Body of pancreas (tissue), 4 donors: ENCODE measurements at regions not wholly inside any gene's neighbourhood (a gene's known extent, or its start where the extent isn't known, plus 50 kb on each side); places are given as distances from the start of the nearest gene placed in this dataset.

Source experiments
- ATAC-seq: fragments of 150-250 bp; one replicate; pipeline ENCODE4 v1.9.1; 2016
- DNase-seq, 4 donors: peaks; one replicate each; pipeline ENCODE4 v3.0.0-alpha.2; 2019
- H3K27ac ChIP-seq, 4 donors: fragments of 200-600 bp; sonication (generic); 1 replicate in 3 of 4; 2 replicates in 1 of 4; pipeline versions ENCODE4 v1.5.1 to v1.6.1; 2016 to 2019; ENCODE audit warnings: mild to moderate bottlenecking in 1 of 4, mixed read lengths in 1 of 4, moderate library complexity in 1 of 4
- H3K27me3 ChIP-seq, 2 donors: fragments of 200-600 bp; sonication (generic); one replicate each; pipeline ENCODE4 v1.6.0; 2016; ENCODE audit warnings: mild to moderate bottlenecking in 1 of 2
- H3K36me3 ChIP-seq, 2 donors: fragments of 200-600 bp; sonication (generic); replicated peaks in 1 of 2; 2 replicates each; pipeline ENCODE4 v1.5.1; 2016; ENCODE audit warnings: low read depth in 2 of 2; ENCODE audit not compliant: insufficient read depth in 1 of 2
- H3K4me1 ChIP-seq: fragments of 200-600 bp; sonication (generic); one replicate; pipeline ENCODE4 v1.6.0; 2016
- H3K4me3 ChIP-seq, 2 donors: fragments of 200-600 bp; sonication (generic); 1 replicate in 1 of 2; 2 replicates in 1 of 2; pipeline ENCODE4 v1.5.1; 2016 to 2019
- H3K9me3 ChIP-seq, 3 donors: fragments of 200-600 bp; sonication (generic); 1 replicate in 2 of 3; 2 replicates in 1 of 3; pipeline ENCODE4 v1.5.1; 2016
- CTCF ChIP-seq, 7 experiments: fragments of 450-650 bp in 4 of 7; fragments of 200-600 bp in 3 of 7; sonication (generic) in 3 of 7; IDR thresholded peaks; one replicate each; pipeline ENCODE4 v1.5.1; 2016 to 2019; ENCODE audit warnings: antibody characterized with exemption in 7 of 7
- POLR2A ChIP-seq, 3 donors: fragments of 450-650 bp; IDR thresholded peaks; one replicate each; pipeline ENCODE4 v1.6.1; 2016; ENCODE audit warnings: antibody characterized with exemption in 3 of 3, mild to moderate bottlenecking in 2 of 3
- WGBS, 2 donors: methylation state at CpG; one replicate each; pipeline ENCODE4 v1.1.5; 2017; 5-methylcytosine and 5-hydroxymethylcytosine counted together
- intact Hi-C: fragments of 100-400 bp; cut with DNase I; formaldehyde crosslinking; loops from one replicate; pipeline ENCODE4 v1.15.1; 2023

- intact Hi-C loops: no loop called here
- Histone ChIP-seq H3K27ac (no peak overlapping the region), H3K4me3 (no peak overlapping the region), H3K27me3 (no peaks in the 10 kb centered on the region), H3K4me1 (no peaks in the 10 kb centered on the region), H3K36me3 (no peaks in the 10 kb centered on the region), H3K9me3 (no peaks in the 10 kb centered on the region)
- WGBS, 2 donors: 84 to 87% methylated on average over 1 of the region's 1 CpG
- no peak for DNase-seq
- no peak for ATAC-seq
- no peak for TF ChIP-seq POLR2A (IDR thresholded peaks at IDR 0.05)
- no peak for TF ChIP-seq CTCF (IDR thresholded peaks at IDR 0.05)
Observed at GRCh38 chr5:85266692-85267091, 882.0 kb upstream of the EDIL3 start.

GRCh38 chr5:85268194-85268593, 883.5 kb upstream of the EDIL3 start:
- intact Hi-C loops: no loop called here
- 23 to 44% methylated on average over 2 of the region's 2 CpGs for WGBS, 2 donors
- no peaks in the 10 kb centered on the region for H3K9me3 ChIP-seq

GRCh38 chr5:85278193-85278592, 893.5 kb upstream of the EDIL3 start:
- Histone ChIP-seq H3K27ac (no peak overlapping the region), H3K4me3 (no peak overlapping the region), H3K27me3 (no peaks in the 10 kb centered on the region), H3K9me3 (no peaks in the 10 kb centered on the region), H3K36me3 (no peaks in the 10 kb centered on the region), H3K4me1 (no peaks in the 10 kb centered on the region)
- ATAC-seq: no peak
- TF ChIP-seq POLR2A (IDR thresholded peaks at IDR 0.05): no peak
- no peak for TF ChIP-seq CTCF (IDR thresholded peaks at IDR 0.05)
- WGBS, 2 donors: 81 to 89% methylated on average over 1 of the region's 1 CpG
- no peak for DNase-seq
- intact Hi-C loops: no loop called here

More at GRCh38 chr5:85268194-85268593, 883.5 kb upstream of the EDIL3 start:
- no peak for DNase-seq
- no peak overlapping the region for H3K4me3 ChIP-seq
- no peak overlapping the region for H3K27ac ChIP-seq
- no peaks in the 10 kb centered on the region for H3K27me3 ChIP-seq
- no peak for ATAC-seq
- TF ChIP-seq POLR2A (IDR thresholded peaks at IDR 0.05): no peak
- no peak for TF ChIP-seq CTCF (IDR thresholded peaks at IDR 0.05)
- H3K4me1 ChIP-seq: no peaks in the 10 kb centered on the region
- H3K36me3 ChIP-seq: no peaks in the 10 kb centered on the region

GRCh38 chr5:85288914-85289313, 904.2 kb upstream of the EDIL3 start:
- no peak for TF ChIP-seq CTCF (IDR thresholded peaks at IDR 0.05)
- no peak for TF ChIP-seq POLR2A (IDR thresholded peaks at IDR 0.05)
- 61 to 79% methylated on average over 3 of the region's 3 CpGs for WGBS, 2 donors
- Histone ChIP-seq H3K36me3 (no peaks in the 10 kb centered on the region), H3K27ac (no peak overlapping the region), H3K4me1 (peaks cover 4% of the 10 kb centered on the region), H3K9me3 (no peaks in the 10 kb centered on the region), H3K4me3 (no peak overlapping the region), H3K27me3 (no peaks in the 10 kb centered on the region)
- no peak for DNase-seq
- ATAC-seq: no peak
- intact Hi-C loops: no loop called here

- TF ChIP-seq CTCF (IDR thresholded peaks at IDR 0.05) (no peak), POLR2A (IDR thresholded peaks at IDR 0.05) (peak in 1 of 3 donors; percentile 43)
- ATAC-seq (peak; percentile 94), DNase-seq (peak; percentile 31 to 43 (median 37))
- peak overlapping the region in 3 of 4 donors; percentile 48 to 77 (median 62) for H3K27ac ChIP-seq
- peak overlapping the region in 1 of 2 donors; percentile 41 for H3K4me3 ChIP-seq
- 3 to 10% methylated on average over 7 of the region's 7 CpGs for WGBS, 2 donors
- H3K4me1 ChIP-seq: peaks cover 4% of the 10 kb centered on the region
- no peaks in the 10 kb centered on the region for H3K9me3 ChIP-seq
- no peaks in the 10 kb centered on the region for H3K27me3 ChIP-seq
- intact Hi-C loops: no loop called here
- H3K36me3 ChIP-seq: no peaks in the 10 kb centered on the region
Observed at GRCh38 chr5:85293145-85293785, 908.6 kb upstream of the EDIL3 start.
